Activated CD4-positive, alpha-beta T cell treated with anti-CD3 and anti-CD28 coated beads, Interleukin-10, Interleukin-2, amounts not matched to agents 100 ng/mL and 50 ng/mL, durations not matched to agents 16 hours and 8 hours (primary cell): ENCODE measurements at regions not wholly inside any gene's neighbourhood (a gene's known extent, or its start where the extent isn't known, plus 50 kb on each side); places are given as distances from the start of the nearest gene placed in this dataset.

Experiments used
- DNase-seq: peaks from one replicate; pipeline ENCODE4 v3.0.0-alpha.2; 2020

DNA sequence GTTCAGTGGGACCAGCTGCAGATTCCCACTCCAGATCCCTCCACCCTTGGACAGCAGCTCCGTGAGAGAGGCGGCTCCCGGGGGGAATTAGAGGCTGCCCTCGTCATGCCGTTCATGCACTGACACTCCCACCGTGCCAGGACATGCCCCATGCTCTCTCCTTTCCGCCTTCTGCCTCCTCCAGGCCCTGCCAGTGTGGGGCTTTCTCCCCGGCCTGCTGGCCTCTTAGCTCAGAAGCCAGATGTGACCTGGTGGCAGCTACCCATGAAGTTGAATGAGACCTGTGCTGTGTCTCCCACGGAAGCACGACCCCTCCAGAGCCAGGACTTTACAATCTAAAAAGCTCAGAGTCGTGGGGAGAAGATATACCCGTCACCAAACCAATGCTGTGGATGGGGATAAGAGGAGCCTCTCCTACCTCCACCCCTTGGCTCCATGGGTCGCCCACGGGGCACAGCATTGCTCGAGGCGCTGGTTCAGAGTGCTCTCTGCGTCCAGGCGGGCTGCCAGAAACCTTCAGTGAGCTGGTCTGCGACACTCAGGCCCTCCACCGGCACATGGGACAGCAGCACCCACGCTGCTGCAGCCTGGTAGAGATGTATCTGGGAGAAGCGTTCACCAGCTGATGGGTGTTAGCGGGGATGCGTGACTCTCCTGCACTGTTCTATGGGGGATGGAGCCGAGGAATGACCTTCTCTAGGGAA, 111.0 kb upstream of the GPC1 start:
- no peak for DNase-seq

GRCh38 chr2:240325016-240326007, 110.2 kb upstream of the GPC1 start:
- no peak for DNase-seq

GRCh38 chr2:240326246-240326645, 109.2 kb upstream of the GPC1 start:
- DNase-seq: no peak

DNA sequence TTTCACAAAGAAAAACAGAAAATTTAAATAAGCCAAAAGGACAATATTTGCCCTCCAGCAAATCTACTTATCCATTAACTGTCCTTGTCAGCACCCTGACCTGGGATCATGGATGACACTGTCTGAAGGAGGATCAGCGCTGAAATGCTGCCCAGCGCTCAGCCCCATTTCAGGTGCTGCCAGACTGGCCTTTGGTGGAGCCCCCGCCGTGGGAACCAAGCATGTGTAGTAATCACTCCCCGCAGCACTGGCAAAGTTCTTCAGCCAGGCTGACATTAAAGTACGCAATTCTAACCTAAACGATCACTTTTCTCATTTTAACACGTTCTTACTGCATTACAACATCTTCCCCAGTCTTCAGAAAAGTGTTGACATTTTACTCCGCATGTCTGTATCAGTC, 108.6 kb upstream of the GPC1 start:
- DNase-seq: no peak

DNA sequence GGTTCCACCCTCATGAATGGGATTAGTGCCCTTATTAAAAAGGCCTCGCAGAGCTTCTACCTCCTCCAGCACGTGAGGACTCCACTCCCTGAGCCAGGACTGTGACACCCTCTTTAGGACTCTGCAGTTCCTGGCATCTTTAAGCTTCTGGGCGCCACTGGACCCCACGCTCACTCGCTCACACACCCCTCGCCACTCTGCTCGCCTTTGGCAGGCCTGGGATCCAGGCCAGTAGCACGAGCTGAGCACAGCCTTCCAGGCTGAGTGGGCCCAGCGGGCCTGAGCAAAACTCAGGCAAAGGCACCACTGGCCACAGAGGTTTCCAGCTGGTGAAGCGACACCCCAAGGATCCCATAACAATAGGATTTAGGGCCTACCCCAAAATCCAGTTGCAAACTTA, 107.9 kb upstream of the GPC1 start:
- DNase-seq: no peak

- DNase-seq: no peak
Observed at GRCh38 chr2:240328526-240328925, 106.9 kb upstream of the GPC1 start.

DNA sequence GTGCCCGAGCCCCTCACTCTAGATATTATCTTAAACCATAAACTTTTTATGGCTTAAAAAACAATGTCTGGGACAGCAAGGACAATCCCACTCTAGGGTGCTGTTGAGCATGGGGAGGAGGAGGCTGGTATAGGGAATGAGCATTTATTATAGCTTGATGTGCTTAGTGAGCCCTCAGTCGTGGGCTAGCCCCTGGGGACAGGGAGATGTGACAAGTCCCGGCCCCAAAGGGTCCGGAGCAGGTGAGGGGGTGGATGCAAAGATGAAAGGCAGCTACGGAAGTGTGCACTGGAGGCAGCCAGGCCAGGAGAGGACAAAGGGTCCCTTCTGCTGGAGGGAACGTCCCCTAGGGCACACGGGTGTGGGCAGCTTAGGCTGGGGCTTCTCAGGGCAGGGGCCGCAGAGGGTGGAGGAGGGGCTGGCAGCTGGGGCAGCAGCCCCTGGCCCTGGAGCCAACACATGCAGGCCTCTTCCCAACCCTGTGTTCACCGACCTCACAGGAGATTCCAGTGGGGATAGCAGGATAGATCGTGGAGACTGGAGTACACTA, 106.3 kb upstream of the GPC1 start:
- DNase-seq: no peak

DNA sequence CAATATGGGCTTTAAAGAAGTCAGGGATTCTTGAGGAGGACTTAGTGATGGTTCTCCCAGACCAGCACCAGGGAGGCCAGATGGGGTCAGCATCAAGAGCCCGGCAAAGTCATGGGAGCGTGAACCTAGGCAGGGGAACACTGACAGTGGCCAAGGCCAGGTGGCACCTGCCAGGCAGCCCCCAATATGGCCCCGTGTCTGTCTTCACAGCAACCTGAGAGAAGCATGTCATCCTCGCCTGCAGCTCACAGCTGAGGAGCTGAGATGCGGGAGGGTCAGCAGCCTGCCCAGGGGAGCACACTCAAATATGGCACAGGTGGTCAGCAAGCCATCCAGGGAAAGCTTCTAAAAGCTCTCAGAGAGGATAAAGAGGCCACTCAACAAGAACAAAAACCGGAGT, 105.7 kb upstream of the GPC1 start:
- no peak for DNase-seq

GRCh38 chr2:240333985-240334384, 101.5 kb upstream of the GPC1 start:
- no peak for DNase-seq

- DNase-seq: no peak
Observed at GRCh38 chr2:240335061-240335460, 100.4 kb upstream of the GPC1 start.

GRCh38 chr2:240336820-240337427, 98.5 kb upstream of the GPC1 start:
- no peak for DNase-seq

DNA sequence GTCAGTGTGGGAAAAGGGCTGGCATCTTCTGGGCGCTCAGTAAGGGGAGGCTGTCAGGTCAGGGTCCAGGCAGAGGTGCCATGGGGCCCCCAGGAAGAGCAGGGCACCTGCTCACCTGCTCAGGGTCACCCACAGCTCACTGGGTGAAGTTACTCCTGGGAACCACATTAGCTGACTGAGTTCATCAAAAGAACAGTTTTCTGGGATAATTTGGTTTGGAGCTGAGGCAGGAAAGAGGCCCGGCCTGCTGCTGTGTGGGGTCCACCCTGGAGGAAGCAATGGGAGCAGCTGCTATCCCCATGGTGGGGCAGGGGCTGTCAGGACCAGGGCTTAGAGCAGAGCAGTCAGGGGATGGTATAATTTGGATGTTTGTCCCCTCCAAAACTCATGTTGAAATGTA, 97.2 kb upstream of the GPC1 start:
- no peak for DNase-seq

DNA sequence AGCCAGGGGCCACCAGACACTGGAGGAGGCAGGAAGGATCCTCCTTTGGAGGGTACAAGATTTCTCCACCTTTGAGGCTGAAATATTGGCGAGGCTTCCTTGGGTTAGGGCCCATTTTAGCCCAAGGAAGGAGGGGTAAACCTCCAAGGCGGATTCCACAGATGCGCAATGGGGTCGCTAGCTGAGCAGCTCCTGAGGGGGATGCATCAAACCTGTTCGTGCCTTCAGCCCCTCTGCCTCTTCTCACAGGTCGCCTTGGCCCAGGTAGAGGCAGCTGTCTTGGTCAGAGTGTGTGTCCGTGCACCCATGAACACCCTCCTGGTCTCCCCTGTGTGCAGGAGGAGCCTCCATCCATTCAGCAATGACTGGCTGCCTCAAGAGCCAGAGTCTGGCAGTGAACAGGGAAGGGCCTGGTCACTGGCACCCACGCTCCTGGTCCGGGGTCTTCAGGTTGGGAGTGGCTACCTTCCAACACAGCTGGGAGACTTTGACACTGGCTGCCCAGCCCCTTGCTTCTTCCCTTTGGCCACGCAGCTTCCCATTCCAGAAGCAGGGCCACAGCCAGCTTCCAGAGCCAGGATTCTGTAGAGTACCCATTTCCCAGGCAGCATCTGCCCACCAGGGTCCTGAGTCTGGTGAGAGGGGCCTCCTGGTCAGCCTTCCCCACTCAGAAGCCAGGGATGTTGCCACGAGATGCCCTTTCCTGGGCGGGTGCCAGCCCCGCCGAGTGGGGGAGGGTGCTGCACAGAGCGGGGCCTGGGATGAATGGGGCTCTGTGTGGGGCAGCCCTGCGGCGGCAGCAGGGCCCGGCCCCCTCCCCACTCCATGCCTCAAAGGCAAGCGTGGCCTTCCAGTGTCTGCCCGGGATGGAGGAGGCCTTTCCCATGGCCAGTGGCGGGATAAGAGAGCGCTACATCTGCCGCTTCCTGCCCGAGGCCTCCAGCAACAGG, 95.8 kb upstream of the GPC1 start:
- DNase-seq: no peak

- DNase-seq: no peak
Observed at GRCh38 chr2:240340361-240340761, 95.1 kb upstream of the GPC1 start.

- DNase-seq: no peak
Observed at GRCh38 chr2:240341064-240341463, 94.4 kb upstream of the GPC1 start.

GRCh38 chr2:240343548-240343947, 91.9 kb upstream of the GPC1 start:
- no peak for DNase-seq

DNA sequence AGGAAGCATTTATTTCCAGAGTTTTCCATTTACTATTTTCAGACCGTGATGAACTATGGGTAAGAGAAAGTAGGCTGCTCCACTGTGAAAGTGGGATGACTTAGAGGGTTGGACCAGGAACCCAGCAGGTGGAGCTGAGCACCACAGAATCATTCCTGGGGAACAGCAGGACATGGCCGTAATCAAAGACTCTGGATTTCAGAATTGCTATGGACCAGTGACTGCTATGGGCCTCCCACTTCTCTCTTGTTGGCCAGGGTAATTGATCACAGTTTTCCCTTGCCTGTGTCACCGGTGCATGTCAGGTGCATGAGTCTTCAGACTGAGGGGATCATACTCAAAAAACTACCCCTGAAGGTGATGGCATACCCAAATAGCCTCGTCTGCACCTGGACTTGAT, 90.6 kb upstream of the GPC1 start:
- no peak for DNase-seq

DNA sequence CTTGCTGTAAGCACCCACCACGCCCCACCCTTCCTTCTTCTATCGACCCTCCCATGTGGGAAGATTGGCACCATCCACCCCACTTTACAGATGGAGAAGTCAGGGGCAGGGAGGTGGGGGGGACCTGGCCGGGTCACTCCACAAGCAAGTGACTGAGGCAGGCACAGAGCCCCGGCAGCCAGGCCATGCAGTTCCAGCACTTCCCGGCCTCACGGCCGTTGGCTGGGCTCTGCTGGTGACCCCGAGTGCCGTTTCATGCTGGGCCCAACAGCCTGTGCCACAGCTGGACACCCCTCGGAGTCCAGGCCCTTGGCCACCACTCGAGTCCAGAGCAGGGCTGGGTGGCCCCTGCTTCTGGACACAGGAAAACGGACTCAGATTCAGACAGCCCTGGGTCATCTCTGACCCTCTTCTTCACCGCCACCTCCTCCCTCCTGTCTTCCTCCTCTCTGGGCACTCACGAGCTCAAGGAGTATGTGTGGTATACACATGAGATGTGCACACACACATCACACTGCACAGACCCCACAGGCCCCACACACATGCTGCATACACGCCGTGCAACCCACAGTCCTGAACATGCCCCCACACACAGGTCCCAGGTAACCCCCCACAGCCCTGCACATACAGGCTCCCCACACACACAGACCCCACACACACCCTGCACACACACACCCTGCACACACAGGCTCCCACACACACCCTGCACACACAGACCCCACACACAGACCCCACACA, 89.3 kb upstream of the GPC1 start:
- DNase-seq: no peak

DNA sequence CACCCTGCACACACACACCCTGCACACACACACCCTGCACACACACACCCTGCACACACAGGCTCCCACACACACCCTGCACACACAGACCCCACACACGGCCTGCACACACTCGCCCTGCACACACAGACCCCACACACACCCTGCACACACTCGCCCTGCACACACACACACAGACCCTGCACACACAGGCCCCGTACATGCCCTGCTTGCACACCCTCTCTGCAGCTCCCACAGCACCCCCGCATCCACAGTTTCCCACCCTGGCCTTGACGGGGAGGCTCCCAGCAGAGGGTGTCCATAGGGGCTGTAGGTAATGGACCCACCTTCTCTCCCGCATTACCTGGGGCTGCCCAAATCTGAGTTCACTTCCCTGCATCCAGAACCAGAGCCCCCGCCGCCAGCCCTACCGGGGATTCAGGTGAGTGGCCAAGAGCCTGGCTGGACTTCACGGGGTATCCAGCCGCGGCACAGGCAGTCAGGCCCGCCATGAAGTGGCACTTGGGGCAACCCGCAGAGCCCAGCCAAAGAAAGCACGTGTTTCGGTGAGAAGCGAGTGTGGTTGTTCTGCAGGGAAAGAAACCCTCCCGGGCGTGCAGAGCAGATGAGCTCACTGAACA, 88.6 kb upstream of the GPC1 start:
- DNase-seq: no peak

- DNase-seq: no peak
Observed at GRCh38 chr2:240347373-240347940, 88.0 kb upstream of the GPC1 start.
